HG03039 (cell line): ENCODE measurements at regions not wholly inside any gene's neighbourhood (a gene's known extent, or its start where the extent isn't known, plus 50 kb on each side); places are given as distances from the start of the nearest gene placed in this dataset.
A peak's percentile ranks its signal among the peaks of the same experiment; 100 is the strongest.

Experiments used
- ATAC-seq: cut with Tn5 transposase; IDR thresholded peaks from one replicate; pipeline ENCODE4 v1.9.1; 2021; ENCODE audit warnings: mild to moderate bottlenecking, moderate library complexity; ENCODE audit not compliant: unreplicated experiment

DNA sequence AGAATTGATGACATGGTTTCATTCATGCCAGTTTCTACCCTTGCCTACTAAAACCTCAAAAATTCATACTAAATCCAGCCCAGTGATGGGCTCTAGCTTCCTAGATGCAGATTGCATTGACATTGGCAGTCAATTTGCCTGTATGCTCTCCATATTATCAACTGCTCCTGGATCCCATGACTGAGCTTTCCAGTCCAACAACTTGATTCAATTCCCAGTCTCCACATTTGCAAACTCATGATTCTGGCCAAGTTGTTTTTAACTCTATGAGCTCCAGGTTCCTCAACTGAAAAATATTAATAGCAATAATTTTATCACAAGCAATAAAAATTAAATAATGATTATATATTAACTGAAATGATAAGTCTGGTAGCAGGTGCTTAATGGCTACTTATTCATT, 51.0 kb upstream of the DSC1 start:
- ATAC-seq: no peak

DNA sequence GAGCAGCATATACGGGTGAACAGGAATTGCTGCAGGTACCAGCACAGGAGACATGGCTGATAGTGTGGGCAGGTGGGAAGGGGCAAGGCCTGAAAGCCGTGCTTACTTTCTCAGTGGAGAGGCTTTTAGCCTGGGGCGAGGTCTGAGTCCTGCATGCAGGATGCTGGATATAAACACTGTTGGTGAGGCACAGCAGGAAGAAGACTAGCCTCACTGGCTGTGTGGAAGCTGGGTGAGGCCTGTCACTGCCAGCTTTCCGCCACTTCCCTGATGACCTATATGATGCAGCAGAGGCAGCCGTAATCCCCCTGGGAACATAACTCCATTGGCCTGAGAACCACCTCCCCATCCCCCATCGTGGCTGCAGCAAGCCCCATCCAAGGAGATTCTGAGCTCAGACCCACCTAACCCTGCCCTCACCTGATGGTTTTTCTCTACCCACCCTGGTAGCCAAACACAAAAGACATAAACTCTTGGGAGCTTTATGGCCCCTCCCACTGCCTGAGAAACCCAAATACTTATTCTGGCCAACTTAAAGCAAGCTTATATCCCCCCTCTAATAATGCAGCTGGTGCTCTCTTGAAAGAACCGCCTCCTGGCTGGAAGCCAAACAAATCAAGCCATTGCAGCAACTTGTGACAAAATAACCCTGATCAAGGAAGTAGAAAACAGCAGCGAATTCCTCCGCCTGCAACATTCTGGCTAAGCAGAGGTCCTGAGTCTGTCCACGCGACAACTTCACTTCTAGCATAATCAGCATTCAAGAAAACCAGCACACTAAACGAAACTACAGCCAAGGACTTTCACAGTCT, 54.6 kb upstream of the DSC1 start:
- ATAC-seq: no peak

- no peak for ATAC-seq
Measured at GRCh38 chr18:31218671-31219383, 56.2 kb upstream of the DSC1 start.

GRCh38 chr18:31219395-31219794, 56.7 kb upstream of the DSC1 start:
- no peak for ATAC-seq

DNA sequence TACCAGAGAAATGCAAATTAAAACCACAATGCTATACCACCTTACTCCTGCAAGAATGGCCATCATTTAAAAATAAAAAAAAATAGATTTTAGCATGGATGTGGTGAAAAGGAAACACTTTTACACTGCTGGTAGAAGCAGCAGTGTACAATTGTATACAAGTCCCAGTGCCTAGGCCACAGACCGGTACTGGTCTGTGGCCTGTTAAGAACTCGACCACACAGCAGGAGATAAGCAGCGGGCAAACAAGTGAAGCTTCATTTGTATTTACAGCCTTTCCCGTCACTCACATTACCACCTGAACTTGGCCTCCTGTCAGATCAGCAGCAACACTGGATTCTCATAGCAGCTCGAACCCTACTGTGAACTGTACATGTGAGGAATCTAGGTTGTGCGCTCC, 60.7 kb upstream of the DSC1 start:
- ATAC-seq: no peak

DNA sequence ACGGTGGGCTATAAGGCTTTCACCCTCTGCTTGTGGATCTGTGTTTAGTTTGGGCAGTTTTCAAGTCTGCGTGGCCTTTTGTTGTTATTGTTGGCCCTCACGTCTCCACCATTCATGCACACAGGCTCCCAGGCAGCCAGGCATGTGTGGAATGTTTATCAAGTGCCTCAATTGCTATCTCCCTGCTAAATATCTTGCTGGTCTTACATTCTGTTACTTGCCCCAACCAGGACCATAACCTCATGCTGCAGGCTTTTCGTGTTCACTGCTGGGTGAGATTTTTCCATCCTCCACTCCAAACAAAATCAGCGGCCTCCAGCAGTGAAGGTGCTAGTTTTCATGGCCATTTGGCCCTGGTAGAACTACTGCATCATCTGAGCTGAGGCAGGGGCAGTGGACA, 63.0 kb upstream of the DSC1 start:
- ATAC-seq: no peak

- ATAC-seq: no peak
Measured at GRCh38 chr18:31227497-31228229, 65.0 kb upstream of the DSC1 start.

DNA sequence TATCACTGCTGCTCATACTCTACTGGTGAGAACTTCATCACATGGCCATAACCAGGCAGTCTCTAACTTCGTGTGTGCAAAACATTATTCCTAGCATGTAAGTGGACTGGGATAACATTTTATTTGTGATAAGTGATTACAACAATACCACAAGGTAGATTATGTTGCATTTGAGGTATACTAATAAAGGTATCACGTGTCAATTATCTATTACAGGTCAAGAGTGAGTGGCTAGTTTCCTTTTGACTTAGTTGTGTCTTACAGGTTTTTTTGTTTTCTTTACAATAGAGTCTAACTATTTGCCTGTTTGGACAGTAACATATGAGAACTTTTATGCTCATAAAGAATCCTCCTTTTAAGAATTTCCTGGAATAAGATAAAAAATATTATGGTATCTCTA, 67.2 kb upstream of the DSC1 start:
- no peak for ATAC-seq

DNA sequence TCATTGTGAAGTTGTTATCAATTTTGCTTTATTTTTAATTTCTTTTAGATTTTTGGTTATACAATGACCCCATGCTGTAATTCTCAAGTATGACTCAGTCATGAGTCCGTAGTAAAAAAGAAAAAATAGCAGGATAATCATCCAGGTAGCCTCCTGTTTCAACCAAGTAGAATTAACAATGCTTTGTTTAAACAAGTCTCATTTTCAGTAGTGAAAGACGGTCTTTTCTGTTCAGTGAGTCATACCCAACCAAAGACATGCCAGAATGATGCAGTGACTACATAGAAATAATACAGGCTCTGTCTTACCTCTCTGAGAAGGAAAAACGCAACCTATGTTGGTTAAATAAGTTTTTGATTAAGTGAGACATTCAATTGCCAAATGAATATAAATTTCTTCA, 67.8 kb upstream of the DSC1 start:
- peak; percentile 57 for ATAC-seq

DNA sequence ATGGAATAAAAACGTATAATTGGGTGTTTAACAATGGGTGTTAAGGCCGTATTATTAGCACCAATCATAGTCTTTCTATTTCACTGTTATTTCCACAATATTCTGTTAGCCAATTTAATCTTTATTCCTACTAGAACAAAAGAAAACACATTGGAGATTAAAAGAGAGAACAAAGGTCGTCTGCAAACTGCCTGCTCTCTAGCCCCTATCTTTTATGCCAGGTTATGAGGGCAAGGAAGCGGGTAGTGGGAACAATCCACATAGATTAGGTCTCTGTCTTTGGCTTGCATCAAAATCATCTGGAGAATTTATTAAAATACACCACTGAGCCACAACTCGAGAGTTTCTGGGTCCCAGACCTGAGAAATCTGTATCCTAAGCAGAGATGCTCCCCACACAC, 69.4 kb upstream of the DSC1 start:
- ATAC-seq: no peak

DNA sequence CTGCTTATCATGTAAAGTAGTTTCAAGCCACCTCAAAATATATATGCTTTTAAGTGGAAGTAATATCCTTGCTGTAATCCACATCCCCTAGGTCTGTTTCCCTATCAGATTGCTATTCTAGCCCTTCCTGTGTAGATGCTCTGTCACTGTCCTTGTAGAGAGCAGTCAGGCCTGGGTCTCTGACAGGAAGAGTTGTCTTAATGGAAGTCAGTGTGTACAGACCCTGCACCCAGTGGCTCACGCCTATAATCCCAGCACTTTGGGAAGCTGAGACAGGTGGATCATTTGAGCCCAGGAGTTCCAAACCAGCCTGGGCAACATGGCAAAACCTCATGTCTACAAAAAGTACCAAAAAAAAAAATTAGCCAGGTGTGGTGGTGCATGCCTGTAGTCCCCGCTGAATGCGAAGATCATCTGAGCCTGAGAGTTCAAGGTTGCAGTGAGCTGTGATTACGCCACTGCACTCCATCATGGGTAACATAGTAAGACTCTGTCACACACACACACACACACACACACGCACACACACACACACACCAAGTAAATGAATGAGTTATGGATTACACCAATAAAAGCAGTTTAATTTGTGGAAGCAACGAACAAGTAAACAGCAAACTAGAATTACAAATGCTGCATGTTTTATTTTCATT, 70.2 kb upstream of the DSC1 start:
- ATAC-seq: no peak

- no peak for ATAC-seq
Measured at GRCh38 chr18:31233621-31234275, 71.1 kb upstream of the DSC1 start.

GRCh38 chr18:31235856-31236255, 73.2 kb upstream of the DSC1 start:
- no peak for ATAC-seq

GRCh38 chr18:31237142-31237541, 74.5 kb upstream of the DSC1 start:
- ATAC-seq: no peak

- ATAC-seq: no peak
Measured at GRCh38 chr18:31241425-31241824, 76.5 kb upstream of the DSG1 start.

DNA sequence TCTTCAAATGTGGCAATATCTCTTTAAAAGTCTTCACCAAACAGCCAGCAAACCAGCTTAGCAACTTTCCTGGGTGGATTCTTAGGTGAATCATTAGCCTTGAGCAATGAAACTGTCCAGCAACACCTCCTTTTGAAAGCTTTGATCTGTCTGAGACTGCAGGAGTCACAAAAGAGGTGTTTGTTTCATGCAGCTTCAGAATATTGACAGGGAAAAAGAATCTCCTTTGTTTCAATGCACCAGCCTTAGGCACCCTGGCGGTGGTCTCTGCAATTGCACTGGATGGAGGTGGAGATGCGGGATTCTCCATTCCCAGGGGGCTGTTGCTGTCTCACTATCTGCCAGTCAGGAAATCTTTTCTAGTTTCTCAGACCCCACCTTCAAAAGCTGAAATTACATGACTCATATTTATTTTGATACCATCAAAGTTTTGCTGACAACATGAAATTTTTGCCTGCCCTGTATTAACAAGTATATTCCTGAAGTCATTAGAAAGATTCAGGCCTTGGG, 76.0 kb upstream of the DSG1 start:
- ATAC-seq: no peak

GRCh38 chr18:31243740-31244512, 74.0 kb upstream of the DSG1 start:
- ATAC-seq: no peak

DNA sequence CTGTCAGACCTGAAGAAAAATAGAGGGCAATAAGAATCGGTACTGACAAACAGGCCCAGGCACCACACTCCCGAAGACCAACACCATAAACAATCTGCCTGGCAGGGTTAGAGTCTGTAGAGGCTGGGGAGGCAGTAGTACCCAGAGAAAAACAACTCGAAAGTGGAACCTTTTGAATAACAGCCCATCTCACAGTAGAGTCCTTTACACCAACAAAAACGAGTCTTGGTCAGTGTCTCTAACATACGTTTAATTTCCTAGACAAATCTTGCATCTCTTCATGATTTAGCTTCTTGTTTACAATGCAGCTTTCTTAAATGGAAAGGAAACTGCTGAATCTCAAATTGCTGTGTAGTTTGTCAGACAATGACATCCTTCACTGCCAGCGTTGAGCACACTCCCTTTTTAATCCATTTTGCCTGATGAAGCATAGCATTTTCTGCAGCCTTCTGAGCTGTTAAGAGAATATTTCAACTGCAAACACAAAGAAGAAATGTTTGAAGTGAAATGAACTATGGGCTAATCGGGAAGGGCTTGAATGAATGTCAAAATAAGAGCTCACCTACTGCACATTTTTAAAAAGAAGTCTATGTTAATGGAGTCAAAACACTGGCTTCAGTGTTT, 73.1 kb upstream of the DSG1 start:
- no peak for ATAC-seq

DNA sequence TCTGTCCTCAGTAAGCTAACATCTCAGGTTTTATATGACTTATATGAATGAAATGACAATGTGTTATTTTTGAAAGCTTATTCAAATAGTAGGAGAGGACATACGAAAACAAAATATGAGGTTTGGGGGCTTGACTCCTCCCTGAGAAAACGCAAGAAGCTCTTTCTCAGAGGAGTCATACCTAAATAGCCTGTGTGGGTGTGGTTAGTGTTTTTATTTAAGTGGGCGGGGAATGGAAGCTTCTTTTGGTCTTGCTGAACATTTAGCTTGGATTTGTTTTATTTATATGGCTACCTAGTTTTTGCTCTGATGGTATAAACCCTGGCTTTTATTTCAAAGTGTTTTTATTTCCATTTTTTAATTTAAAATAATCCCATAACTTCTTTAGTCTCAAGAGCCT, 72.1 kb upstream of the DSG1 start:
- ATAC-seq: no peak
